Stomach (tissue), 8 donors: ENCODE measurements at regions not wholly inside any gene's neighbourhood (a gene's known extent, or its start where the extent isn't known, plus 50 kb on each side); places are given as distances from the start of the nearest gene placed in this dataset.

Experiments used
- DNase-seq, 2 donors: peaks; one replicate each; pipeline versions ENCODE4 v3.0.0 to v3.0.0-alpha.2; 2013 to 2019
- H3K27ac ChIP-seq, 5 donors: fragments of 200-600 bp in 4 of 5; sonication (generic) in 4 of 5; one replicate each; pipeline ENCODE4 v1.5.1; 2013 to 2019; ENCODE audit warnings: mild to moderate bottlenecking in 1 of 5, moderate library complexity in 1 of 5
- H3K27me3 ChIP-seq, 3 donors: fragments of 200-600 bp; sonication (generic); one replicate each; pipeline ENCODE4 v1.5.1; 2017 to 2019; ENCODE audit warnings: mixed run types in 1 of 3
- H3K36me3 ChIP-seq, 4 donors: fragments of 200-600 bp; sonication (generic); 1 replicate in 3 of 4; 2 replicates in 1 of 4; pipeline ENCODE4 v1.5.1; 2016 to 2019
- H3K4me1 ChIP-seq, 4 donors: fragments of 200-600 bp; sonication (generic); one replicate each; pipeline ENCODE4 v1.5.1; 2016 to 2019
- H3K4me3 ChIP-seq, 4 donors: fragments of 200-600 bp; sonication (generic) in 3 of 4; one replicate each; pipeline ENCODE4 v1.5.1; 2016 to 2019; ENCODE audit warnings: mild to moderate bottlenecking in 1 of 4
- H3K9me3 ChIP-seq, 4 donors: fragments of 200-600 bp; sonication (generic); one replicate each; pipeline ENCODE4 v1.5.1; 2016 to 2019
- CTCF ChIP-seq, 7 experiments: fragments of 450-650 bp in 4 of 7; fragments of 200-600 bp in 3 of 7; sonication (generic) in 3 of 7; IDR thresholded peaks; one replicate each; pipeline ENCODE4 v1.5.1; 2016 to 2019; ENCODE audit warnings: antibody characterized with exemption in 7 of 7, control low read depth in 2 of 7, mild to moderate bottlenecking in 1 of 7
- EP300 ChIP-seq: sonication (generic); formaldehyde crosslinking; IDR thresholded peaks from one replicate; pipeline ENCODE4 v1.6.1; 2017; ENCODE audit warnings: antibody characterized with exemption
- POLR2A ChIP-seq, 4 donors: fragments of 450-650 bp; IDR thresholded peaks; one replicate each; pipeline ENCODE4 v1.6.1; 2016; ENCODE audit warnings: antibody characterized with exemption in 4 of 4, control low read depth in 2 of 4, mild to moderate bottlenecking in 1 of 4, moderate library complexity in 1 of 4
- POLR2AphosphoS5 ChIP-seq, 3 donors: sonication (generic); formaldehyde crosslinking; IDR thresholded peaks; one replicate each; pipeline ENCODE4 v1.6.1; 2016; ENCODE audit warnings: antibody characterized with exemption in 3 of 3
- WGBS, 5 donors: extraction: QIAGEN DNeasy Blood & Tissue Kit in 3 of 5; methylation state at CpG; one replicate each; pipeline versions ENCODE4 v1.1.5 to v1.1.7; 2013 to 2018; 5-methylcytosine and 5-hydroxymethylcytosine counted together
- intact Hi-C: fragments of 100-400 bp; cut with DNase I; formaldehyde crosslinking; loops from one replicate; pipeline ENCODE4 v1.15.1; 2023; ENCODE audit warnings: low total_unique reads
- donor health status: healthy with polysubstance abuse.
- donor health status: Bipolar disorder and iron deficiency.
- donor health status: healthy.

- TF ChIP-seq CTCF (IDR thresholded peaks at IDR 0.05) (no peak), EP300 (no peak)
- Histone ChIP-seq H3K4me3 (no peak overlapping the region), H3K27ac (no peak overlapping the region), H3K27me3 (no peaks in the 10 kb centered on the region), H3K36me3 (no peaks in the 10 kb centered on the region), H3K4me1 (peaks cover 0 to 15% (median 3%) of the 10 kb centered on the region in 4 donors), H3K9me3 (no peaks in the 10 kb centered on the region)
- no peak for DNase-seq
- WGBS, 5 donors, result 88 to 95% (median 92%) methylated on average over 5 of the region's 5 CpGs
- intact Hi-C loops, result no loop called here
These were observed 534.6 kb downstream of the TFEC start for GRCh38 chr7:115496006-115496405.

GRCh38 chr7:115494529-115495147 is 535.9 kb downstream of the TFEC start:
- Histone ChIP-seq H3K9me3 (no peaks in the 10 kb centered on the region), H3K36me3 (no peaks in the 10 kb centered on the region), H3K27ac (no peak overlapping the region), H3K4me3 (no peak overlapping the region), H3K27me3 (no peaks in the 10 kb centered on the region), H3K4me1 (peaks cover 0 to 10% (median 3%) of the 10 kb centered on the region in 4 donors)
- WGBS, 5 donors, result 52 to 58% (median 56%) methylated on average over 5 of the region's 5 CpGs
- intact Hi-C loops, result no loop called here
- TF ChIP-seq CTCF (IDR thresholded peaks at IDR 0.05), result no peak
- no peak for TF ChIP-seq POLR2A (IDR thresholded peaks at IDR 0.05)
- no peak for TF ChIP-seq EP300
- TF ChIP-seq POLR2AphosphoS5 (IDR thresholded peaks at IDR 0.05), result no peak
- DNase-seq, result no peak

DNA sequence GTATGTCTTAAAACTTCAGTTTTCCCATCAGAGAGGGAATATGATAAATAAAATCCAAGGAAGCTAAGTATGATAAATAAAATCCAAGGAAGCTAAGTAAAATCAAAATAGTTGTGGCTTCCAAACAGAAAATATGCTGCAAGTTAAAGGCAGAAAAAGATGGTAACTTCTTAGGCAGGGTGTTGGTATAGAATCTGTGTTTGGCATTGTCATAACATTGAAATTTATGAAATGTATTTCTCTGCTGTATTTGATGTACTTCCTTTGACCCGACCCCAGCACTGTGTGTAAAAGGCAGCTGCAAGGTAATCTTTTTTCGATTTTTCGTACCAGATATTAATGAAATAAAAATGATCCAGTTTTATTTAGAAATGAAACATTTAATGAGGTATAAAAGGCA is 537.2 kb downstream of the TFEC start:
- H3K27ac ChIP-seq, result no peak overlapping the region
- intact Hi-C loops, result no loop called here
- no peaks in the 10 kb centered on the region for H3K36me3 ChIP-seq
- no peak for TF ChIP-seq CTCF (IDR thresholded peaks at IDR 0.05)
- H3K4me1 ChIP-seq, result peaks cover 0 to 9% (median 3%) of the 10 kb centered on the region in 4 donors
- no peak for DNase-seq
- 65 to 86% (median 77%) methylated on average over 3 of the region's 3 CpGs for WGBS, 5 donors
- H3K9me3 ChIP-seq, result no peaks in the 10 kb centered on the region
- H3K4me3 ChIP-seq, result no peak overlapping the region
- H3K27me3 ChIP-seq, result no peaks in the 10 kb centered on the region

- Histone ChIP-seq H3K27ac (no peak overlapping the region), H3K9me3 (no peaks in the 10 kb centered on the region), H3K36me3 (no peaks in the 10 kb centered on the region), H3K4me1 (peaks cover 0 to 9% (median 3%) of the 10 kb centered on the region in 4 donors), H3K27me3 (no peaks in the 10 kb centered on the region), H3K4me3 (no peak overlapping the region)
- intact Hi-C loops, result no loop called here
- no peak for TF ChIP-seq POLR2AphosphoS5 (IDR thresholded peaks at IDR 0.05)
- no peak for TF ChIP-seq EP300
- TF ChIP-seq CTCF (IDR thresholded peaks at IDR 0.05), result no peak
- no peak for TF ChIP-seq POLR2A (IDR thresholded peaks at IDR 0.05)
- WGBS, 5 donors, result 24 to 45% (median 37%) methylated on average over 4 of the region's 4 CpGs
- DNase-seq, result no peak
These were observed 538.7 kb downstream of the TFEC start for GRCh38 chr7:115491744-115492380.
